ENCODE measurements at regions not wholly inside any gene's neighbourhood (a gene's known extent, or its start where the extent isn't known, plus 50 kb on each side); places are given as distances from the start of the nearest gene placed in this dataset.

- no peak for TF ChIP-seq CTCF (IDR thresholded peaks at IDR 0.05)
- no peak for TF ChIP-seq POLR2A (IDR thresholded peaks at IDR 0.05)
- Histone ChIP-seq H3K27me3 (no peaks in the 10 kb centered on the region), H3K36me3 (no peaks in the 10 kb centered on the region), H3K9me3 (no peaks in the 10 kb centered on the region), H3K4me1 (no peaks in the 10 kb centered on the region), H3K4me3 (no peak overlapping the region), H3K27ac (no peak overlapping the region)
- no peak for DNase-seq
Measured at GRCh38 chr7:114109721-114110120, 190.9 kb upstream of the PPP1R3A start.

GRCh38 chr7:114109304-114109703 lies 190.5 kb upstream of the PPP1R3A start:
- no peak overlapping the region for H3K27ac ChIP-seq
- H3K4me1 ChIP-seq, result no peaks in the 10 kb centered on the region
- DNase-seq, result no peak
- no peaks in the 10 kb centered on the region for H3K36me3 ChIP-seq
- no peaks in the 10 kb centered on the region for H3K9me3 ChIP-seq
- no peak for TF ChIP-seq POLR2A (IDR thresholded peaks at IDR 0.05)
- no peaks in the 10 kb centered on the region for H3K27me3 ChIP-seq
- H3K4me3 ChIP-seq, result no peak overlapping the region

GRCh38 chr7:114108510-114108909 lies 189.7 kb upstream of the PPP1R3A start:
- DNase-seq, result no peak
- Histone ChIP-seq H3K27ac (no peak overlapping the region), H3K4me1 (no peaks in the 10 kb centered on the region), H3K27me3 (no peaks in the 10 kb centered on the region), H3K36me3 (no peaks in the 10 kb centered on the region), H3K4me3 (no peak overlapping the region), H3K9me3 (no peaks in the 10 kb centered on the region)
- TF ChIP-seq POLR2A (IDR thresholded peaks at IDR 0.05) (no peak), CTCF (IDR thresholded peaks at IDR 0.05) (no peak)

GRCh38 chr7:114107522-114107921 lies 188.7 kb upstream of the PPP1R3A start:
- Histone ChIP-seq H3K36me3 (no peaks in the 10 kb centered on the region), H3K27me3 (no peaks in the 10 kb centered on the region), H3K27ac (no peak overlapping the region), H3K9me3 (no peaks in the 10 kb centered on the region), H3K4me3 (no peak overlapping the region), H3K4me1 (no peaks in the 10 kb centered on the region)
- TF ChIP-seq POLR2A (IDR thresholded peaks at IDR 0.05) (no peak), CTCF (IDR thresholded peaks at IDR 0.05) (no peak)
- no peak for DNase-seq

- no peaks in the 10 kb centered on the region for H3K4me1 ChIP-seq
- H3K4me3 ChIP-seq, result no peak overlapping the region
- no peak for TF ChIP-seq CTCF (IDR thresholded peaks at IDR 0.05)
- no peak for TF ChIP-seq POLR2A (IDR thresholded peaks at IDR 0.05)
- no peak for DNase-seq
- no peaks in the 10 kb centered on the region for H3K27me3 ChIP-seq
- H3K36me3 ChIP-seq, result no peaks in the 10 kb centered on the region
- no peaks in the 10 kb centered on the region for H3K9me3 ChIP-seq
- H3K27ac ChIP-seq, result no peak overlapping the region
Measured at GRCh38 chr7:114104035-114104434, 185.2 kb upstream of the PPP1R3A start.

- no peak for DNase-seq
- Histone ChIP-seq H3K27me3 (no peaks in the 10 kb centered on the region), H3K4me1 (no peaks in the 10 kb centered on the region), H3K4me3 (no peak overlapping the region), H3K27ac (no peak overlapping the region), H3K36me3 (no peaks in the 10 kb centered on the region), H3K9me3 (no peaks in the 10 kb centered on the region)
- TF ChIP-seq CTCF (IDR thresholded peaks at IDR 0.05) (no peak), POLR2A (IDR thresholded peaks at IDR 0.05) (no peak)
Measured at GRCh38 chr7:114102996-114103395, 184.2 kb upstream of the PPP1R3A start.
